Left lung (tissue), 4 donors: ENCODE measurements at regions not wholly inside any gene's neighbourhood (a gene's known extent, or its start where the extent isn't known, plus 50 kb on each side); places are given as distances from the start of the nearest gene placed in this dataset.

ENCODE experiments used
- ATAC-seq: fragments of 200-7000 bp; cut with Tn5 transposase; one replicate; pipeline ENCODE4 v1.9.1; 2020; ENCODE audit warnings: moderate library complexity
- DNase-seq, 4 donors: peaks; one replicate each; pipeline ENCODE4 v3.0.0-alpha.2; 2013 to 2020
- H3K27ac ChIP-seq, 2 donors: fragments of 200-600 bp; sonication (generic) in 1 of 2; one replicate each; pipeline versions ENCODE4 v1.5.0 to v1.8.0; 2020 to 2021
- H3K27me3 ChIP-seq, 2 donors: fragments of 200-600 bp; sonication (generic) in 1 of 2; one replicate each; pipeline versions ENCODE4 v1.5.0 to v1.8.0; 2020 to 2021
- H3K36me3 ChIP-seq, 2 donors: fragments of 200-600 bp; sonication (generic) in 1 of 2; one replicate each; pipeline versions ENCODE4 v1.5.0 to v1.8.0; 2020 to 2021
- H3K4me1 ChIP-seq, 2 donors: fragments of 200-600 bp; one replicate each; pipeline ENCODE4 v1.8.0; 2021
- H3K4me3 ChIP-seq, 2 donors: fragments of 200-600 bp; sonication (generic) in 1 of 2; one replicate each; pipeline versions ENCODE4 v1.5.0 to v1.8.0; 2020 to 2021; ENCODE audit warnings: mild to moderate bottlenecking in 1 of 2
- H3K9me3 ChIP-seq, 2 donors: fragments of 200-600 bp; sonication (generic) in 1 of 2; one replicate each; pipeline versions ENCODE4 v1.5.0 to v1.8.0; 2020 to 2021
- intact Hi-C, 2 donors: fragments of 100-400 bp; cut with DNase I; formaldehyde crosslinking; loops; one replicate each; pipeline versions ENCODE4 v1.11.2 to v1.14.2; 2022
- TF ChIP-seq, protein P1 (sequence below), 2 donors: fragments of 200-600 bp; sonication (generic) in 1 of 2; IDR thresholded peaks; one replicate each; pipeline versions ENCODE4 v1.5.0 to v1.8.0; 2021; ENCODE audit warnings: antibody characterized with exemption in 2 of 2
- donor health status: DM: no; HTN: yes; CAD: no.
- donor health status: DM: no; HTN: no; CAD: no.

DNA sequence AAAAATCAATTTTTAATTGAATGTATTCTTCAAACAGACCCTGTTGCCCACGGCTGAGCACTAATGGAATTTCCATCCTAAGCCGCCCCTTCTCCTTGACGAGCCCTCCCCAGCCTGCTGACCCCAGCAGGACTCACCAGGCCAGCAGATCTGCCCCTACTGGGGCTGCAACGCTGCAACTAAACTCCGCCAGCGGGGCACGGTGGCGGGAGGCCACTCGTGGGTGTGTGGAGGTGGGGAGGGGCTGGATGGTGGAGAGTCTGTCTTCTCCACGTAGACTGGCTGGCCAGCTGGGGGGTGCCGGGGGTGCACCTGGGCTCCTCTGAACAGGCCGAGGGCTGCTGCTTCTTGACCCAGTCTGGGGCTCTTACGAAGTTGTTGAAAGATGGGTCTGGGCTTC, 67.8 kb downstream of the ENGASE start:
- Histone ChIP-seq H3K27ac (no peak overlapping the region), H3K27me3 (peaks cover 5 to 80% of the 10 kb centered on the region in 2 donors), H3K4me3 (no peak overlapping the region), H3K9me3 (no peaks in the 10 kb centered on the region), H3K36me3 (no peaks in the 10 kb centered on the region), H3K4me1 (no peaks in the 10 kb centered on the region)
- TF ChIP-seq, protein P1, sequence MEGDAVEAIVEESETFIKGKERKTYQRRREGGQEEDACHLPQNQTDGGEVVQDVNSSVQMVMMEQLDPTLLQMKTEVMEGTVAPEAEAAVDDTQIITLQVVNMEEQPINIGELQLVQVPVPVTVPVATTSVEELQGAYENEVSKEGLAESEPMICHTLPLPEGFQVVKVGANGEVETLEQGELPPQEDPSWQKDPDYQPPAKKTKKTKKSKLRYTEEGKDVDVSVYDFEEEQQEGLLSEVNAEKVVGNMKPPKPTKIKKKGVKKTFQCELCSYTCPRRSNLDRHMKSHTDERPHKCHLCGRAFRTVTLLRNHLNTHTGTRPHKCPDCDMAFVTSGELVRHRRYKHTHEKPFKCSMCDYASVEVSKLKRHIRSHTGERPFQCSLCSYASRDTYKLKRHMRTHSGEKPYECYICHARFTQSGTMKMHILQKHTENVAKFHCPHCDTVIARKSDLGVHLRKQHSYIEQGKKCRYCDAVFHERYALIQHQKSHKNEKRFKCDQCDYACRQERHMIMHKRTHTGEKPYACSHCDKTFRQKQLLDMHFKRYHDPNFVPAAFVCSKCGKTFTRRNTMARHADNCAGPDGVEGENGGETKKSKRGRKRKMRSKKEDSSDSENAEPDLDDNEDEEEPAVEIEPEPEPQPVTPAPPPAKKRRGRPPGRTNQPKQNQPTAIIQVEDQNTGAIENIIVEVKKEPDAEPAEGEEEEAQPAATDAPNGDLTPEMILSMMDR (IDR thresholded peaks at IDR 0.05): no peak
- DNase-seq (no peak), ATAC-seq (no peak)
- intact Hi-C loops: no loop called here

GRCh38 chr17:79141578-79142355, 67.1 kb downstream of the ENGASE start:
- Histone ChIP-seq H3K36me3 (no peaks in the 10 kb centered on the region), H3K4me1 (no peaks in the 10 kb centered on the region), H3K27ac (no peak overlapping the region), H3K9me3 (no peaks in the 10 kb centered on the region), H3K4me3 (no peak overlapping the region), H3K27me3 (peaks cover 5 to 80% of the 10 kb centered on the region in 2 donors)
- TF ChIP-seq, protein P1 (IDR thresholded peaks at IDR 0.05): no peak
- ATAC-seq (peak; percentile 43), DNase-seq (no peak)
- intact Hi-C loops: no loop called here

DNA sequence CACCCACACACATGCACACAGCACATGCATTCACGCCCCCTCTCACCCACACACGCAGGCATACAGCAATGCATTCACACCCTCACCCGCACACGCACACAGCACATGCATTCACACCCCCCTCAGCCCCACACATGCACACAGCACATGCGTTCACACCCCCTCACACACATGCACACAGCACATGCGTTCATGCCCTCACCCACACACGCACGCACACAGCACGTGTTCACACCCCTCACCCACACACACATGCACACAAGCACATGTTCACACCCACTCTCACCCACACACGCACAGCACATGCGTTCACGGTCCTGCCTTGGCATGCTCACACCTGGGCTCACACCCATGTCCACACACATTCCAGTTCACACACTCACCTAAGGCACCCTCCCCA, 64.2 kb downstream of the ENGASE start:
- intact Hi-C loops: no loop called here
- Histone ChIP-seq H3K4me3 (no peak overlapping the region), H3K27me3 (peaks cover 5 to 92% of the 10 kb centered on the region in 2 donors), H3K4me1 (no peaks in the 10 kb centered on the region), H3K27ac (no peak overlapping the region), H3K36me3 (no peaks in the 10 kb centered on the region), H3K9me3 (no peaks in the 10 kb centered on the region)
- DNase-seq: no peak
- TF ChIP-seq, protein P1 (IDR thresholded peaks at IDR 0.05): no peak
- ATAC-seq: no peak

- H3K4me1 ChIP-seq: no peaks in the 10 kb centered on the region
- no peaks in the 10 kb centered on the region for H3K36me3 ChIP-seq
- ATAC-seq: no peak
- no peak overlapping the region for H3K4me3 ChIP-seq
- DNase-seq: no peak
- TF ChIP-seq, protein P1 (IDR thresholded peaks at IDR 0.05): no peak
- H3K27ac ChIP-seq: no peak overlapping the region
- H3K27me3 ChIP-seq: peaks cover 5 to 92% of the 10 kb centered on the region in 2 donors
- H3K9me3 ChIP-seq: no peaks in the 10 kb centered on the region
- intact Hi-C loops: no loop called here
These were observed 63.2 kb downstream of the ENGASE start for GRCh38 chr17:79137789-79138165.

GRCh38 chr17:79137015-79137788, 62.6 kb downstream of the ENGASE start:
- H3K9me3 ChIP-seq: no peaks in the 10 kb centered on the region
- no peak for ATAC-seq
- intact Hi-C loops: no loop called here
- H3K4me1 ChIP-seq: no peaks in the 10 kb centered on the region
- no peak overlapping the region for H3K27ac ChIP-seq
- no peak overlapping the region for H3K4me3 ChIP-seq
- no peak for DNase-seq
- H3K27me3 ChIP-seq: peaks cover 5 to 92% of the 10 kb centered on the region in 2 donors
- TF ChIP-seq, protein P1 (IDR thresholded peaks at IDR 0.05): no peak
- H3K36me3 ChIP-seq: no peaks in the 10 kb centered on the region
